ENCODE measurements at regions not wholly inside any gene's neighbourhood (a gene's known extent, or its start where the extent isn't known, plus 50 kb on each side); places are given as distances from the start of the nearest gene placed in this dataset.
A peak's percentile ranks its signal among the peaks of the same experiment; 100 is the strongest.

- H2AFZ ChIP-seq (ENCODE audit: low read length), result no peak overlapping the region
- 37% methylated on average over 5 of the region's 6 CpGs for WGBS (ENCODE audit: low lambda C conversion rate)
- ChIA-PET CTCF (ENCODE audit: low intra/inter-chr PET ratio, low total read pairs) (no interaction called here), POLR2A (no interaction called here)
- H3K27ac ChIP-seq (ENCODE audit: extremely low read length, insufficient read depth, low read length), result no peak overlapping the region
- no peak for TF ChIP-seq SNRNP70 (IDR thresholded peaks at IDR 0.05; ENCODE audit: low read depth, low read length)
- no peak for TF ChIP-seq CC2D1A (CRISPR knock-in tag; IDR thresholded peaks at IDR 0.05)
- no peak for TF ChIP-seq STAT6 (CRISPR knock-in tag; IDR thresholded peaks at IDR 0.05; ENCODE audit: borderline replicate concordance)
- TF ChIP-seq MXD3 (CRISPR knock-in tag; IDR thresholded peaks at IDR 0.05), result no peak
- 0 out of 2 replicates have a peak, but pooled peaks have one; percentile 20 for TF ChIP-seq ZNF652 (CRISPR knock-in tag; IDR thresholded peaks at IDR 0.05; ENCODE audit: borderline replicate concordance, low read depth)
- TF ChIP-seq SMAD9 (CRISPR knock-in tag; IDR thresholded peaks at IDR 0.05), result no peak
- TF ChIP-seq ZNF790 (CRISPR knock-in tag; IDR thresholded peaks at IDR 0.05; ENCODE audit: borderline replicate concordance), result no peak
- no peak for TF ChIP-seq PBX2 (CRISPR knock-in tag; IDR thresholded peaks at IDR 0.05)
- FAIRE-seq (no peak), DNase-seq (ENCODE audit: low spot score) (no peak), ATAC-seq (no peak)
- BruUV-seq (replicated peaks), result no TSS peak
- in situ Hi-C loops (cut with HindIII; ENCODE audit: extremely low pct_ligation_motif_present, low pct_unique_long_range_greater_than_20kb) (no loop called here), intact Hi-C loops (cut with micrococcal nuclease; ENCODE audit: unreplicated experiment) (no loop called here)
- no peaks in the 10 kb centered on the region for H4K20me1 ChIP-seq (ENCODE audit: insufficient read depth, low read length)
- no peaks in the 10 kb centered on the region for H3K36me3 ChIP-seq (replicated peaks in 1 of 2; ENCODE audit: control insufficient read depth in 1 of 2, insufficient read depth in 2 of 2, low read length in 2 of 2)
- H3K4me1 ChIP-seq (ENCODE audit: insufficient read depth, low read length), result no peaks in the 10 kb centered on the region
- peaks cover 4% of the 10 kb centered on the region for H3K9me3 ChIP-seq (ENCODE audit: low read length)
- H3K9ac ChIP-seq (ENCODE audit: insufficient read depth, low read depth, low read length), result no peak overlapping the region
- H3K79me2 ChIP-seq (ENCODE audit: insufficient read depth, low read length), result no peaks in the 10 kb centered on the region
- H3K4me2 ChIP-seq (ENCODE audit: low read depth, low read length), result no peak overlapping the region
- peaks cover 0 to 31% of the 10 kb centered on the region in 2 experiments; a peak in 2 of 5 replicates for H3K27me3 ChIP-seq (ENCODE audit: control insufficient read depth in 1 of 2, insufficient read depth in 2 of 2, low read length in 2 of 2)
- no peak overlapping the region for H3K4me3 ChIP-seq (replicated peaks in 1 of 3; ENCODE audit: insufficient read depth in 1 of 3, low read depth in 2 of 3, low read length in 3 of 3)
Measured at GRCh38 chr12:124147575-124147974, 147.3 kb upstream of the RFLNA start.
